ENCODE measurements at regions not wholly inside any gene's neighbourhood (a gene's known extent, or its start where the extent isn't known, plus 50 kb on each side); places are given as distances from the start of the nearest gene placed in this dataset.
A peak's percentile ranks its signal among the peaks of the same experiment; 100 is the strongest.
"Not testable (repeated sequence)": the region's sequence is repeated elsewhere in the genome, so short reads cannot be mapped to it uniquely, and the experiment has no call there.

- DNase-seq (ENCODE audit: low read depth) = not testable (repeated sequence)
These were observed 266.6 kb upstream of the CELF4 start for GRCh38 chr18:37832010-37832695.

GRCh38 chr18:37812961-37813360 is 247.4 kb upstream of the CELF4 start:
- DNase-seq (ENCODE audit: low read depth) = no peak

GRCh38 chr18:37805773-37806404 is 240.3 kb upstream of the CELF4 start:
- DNase-seq (ENCODE audit: low read depth) = no peak

- no peak for DNase-seq (ENCODE audit: low read depth)
These were observed 231.3 kb upstream of the CELF4 start for GRCh38 chr18:37796823-37797349.

DNA sequence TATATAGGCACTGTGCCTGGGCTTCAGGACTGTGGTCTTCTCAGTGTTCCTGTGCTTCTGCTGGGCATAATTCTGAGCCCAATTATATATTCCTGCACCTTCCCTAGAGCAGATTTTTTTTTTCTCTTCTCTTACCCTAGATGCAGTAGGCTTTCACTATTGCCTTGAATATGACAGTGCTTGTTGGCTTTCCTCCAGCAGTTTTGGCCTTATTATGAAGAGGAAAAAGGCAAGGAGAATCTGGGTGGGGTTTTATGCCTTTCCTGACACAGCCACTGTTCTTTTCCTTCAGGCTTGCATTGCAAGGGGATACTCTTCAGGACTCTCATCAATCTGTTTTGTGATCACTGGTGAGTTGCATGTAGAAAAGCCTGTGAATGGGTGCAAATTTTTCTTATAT is 221.9 kb upstream of the CELF4 start:
- no peak for DNase-seq (ENCODE audit: low read depth)

DNA sequence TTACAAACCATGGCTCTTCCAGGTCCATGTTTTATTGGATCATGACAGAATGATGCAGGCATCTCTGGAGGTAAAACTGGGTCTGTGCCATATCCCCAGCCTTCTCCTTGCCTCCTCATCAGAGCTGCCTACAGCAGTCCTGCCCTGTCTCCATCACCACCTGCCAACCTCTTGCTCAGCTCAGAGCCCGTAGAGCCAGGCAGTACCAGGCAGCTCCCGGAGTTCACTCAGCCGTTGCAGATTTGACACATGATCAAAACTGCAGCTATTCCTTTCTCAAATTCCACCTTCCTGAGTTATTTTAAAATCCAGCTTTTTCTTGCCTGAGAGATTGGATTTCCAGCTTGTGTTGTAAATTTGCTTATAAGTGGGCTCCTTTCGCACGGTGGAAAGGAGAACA is 218.2 kb upstream of the CELF4 start:
- DNase-seq (ENCODE audit: low read depth) = no peak

- DNase-seq (ENCODE audit: low read depth) = no peak
These were observed 213.6 kb upstream of the CELF4 start for GRCh38 chr18:37779220-37779619.

DNA sequence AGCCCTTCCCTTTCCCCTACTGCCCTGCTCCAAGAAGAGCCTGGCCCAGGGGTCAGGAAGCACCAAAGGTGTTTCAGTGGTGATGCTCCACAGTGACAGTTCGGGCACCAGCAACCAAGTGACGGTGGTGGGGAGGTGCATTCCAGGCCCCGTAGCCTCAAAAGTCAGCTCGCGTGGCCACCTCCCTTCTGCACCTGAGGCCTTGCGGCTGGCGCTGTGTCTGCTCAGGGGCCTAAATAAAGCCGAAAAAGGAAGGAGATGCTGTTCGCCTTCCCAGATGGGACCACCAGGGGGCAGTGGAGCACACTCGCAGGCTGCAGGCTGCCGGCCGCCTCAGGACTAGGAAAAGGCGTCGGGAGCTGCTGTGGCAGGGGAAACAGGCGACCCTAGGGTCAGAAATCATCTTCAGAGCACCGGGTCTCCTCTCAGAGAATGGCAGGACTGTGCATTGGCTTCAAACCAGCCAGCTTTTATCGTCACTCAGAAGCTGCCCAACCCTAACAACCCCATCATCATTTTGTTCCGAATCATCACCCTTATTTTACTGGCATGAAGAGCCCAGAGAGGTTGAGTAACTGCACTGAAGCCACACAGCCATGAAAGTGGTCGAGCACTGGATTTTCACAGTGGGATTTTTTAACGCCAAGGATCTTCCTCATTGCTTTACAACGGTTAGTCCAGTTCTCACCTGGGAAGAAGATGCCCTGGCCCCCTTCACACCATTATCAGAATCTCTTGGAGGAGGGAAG is 213.0 kb upstream of the CELF4 start:
- DNase-seq (ENCODE audit: low read depth) = peak; percentile 24

DNA sequence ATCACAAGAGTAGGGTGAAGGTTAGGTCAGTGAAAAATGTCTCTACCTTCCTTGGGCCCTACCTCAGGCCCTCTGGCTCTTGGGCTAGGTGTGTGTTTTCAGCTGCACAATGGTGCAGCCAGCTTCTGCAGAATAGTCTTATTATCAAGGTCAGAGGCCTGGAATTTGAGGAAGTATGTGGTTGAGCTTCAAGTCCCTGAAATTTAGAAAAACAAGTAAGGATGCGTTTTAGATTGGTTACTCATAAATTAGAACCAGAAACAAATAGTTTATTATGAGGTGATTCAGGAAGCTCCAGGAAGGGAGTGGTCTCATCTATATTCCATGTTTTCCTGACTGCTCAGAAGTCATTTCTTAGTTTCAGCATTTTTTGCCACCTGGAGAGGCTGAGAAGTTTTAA is 204.2 kb upstream of the CELF4 start:
- no peak for DNase-seq (ENCODE audit: low read depth)

- DNase-seq (ENCODE audit: low read depth) = no peak
These were observed 199.1 kb upstream of the CELF4 start for GRCh38 chr18:37764541-37765288.

DNA sequence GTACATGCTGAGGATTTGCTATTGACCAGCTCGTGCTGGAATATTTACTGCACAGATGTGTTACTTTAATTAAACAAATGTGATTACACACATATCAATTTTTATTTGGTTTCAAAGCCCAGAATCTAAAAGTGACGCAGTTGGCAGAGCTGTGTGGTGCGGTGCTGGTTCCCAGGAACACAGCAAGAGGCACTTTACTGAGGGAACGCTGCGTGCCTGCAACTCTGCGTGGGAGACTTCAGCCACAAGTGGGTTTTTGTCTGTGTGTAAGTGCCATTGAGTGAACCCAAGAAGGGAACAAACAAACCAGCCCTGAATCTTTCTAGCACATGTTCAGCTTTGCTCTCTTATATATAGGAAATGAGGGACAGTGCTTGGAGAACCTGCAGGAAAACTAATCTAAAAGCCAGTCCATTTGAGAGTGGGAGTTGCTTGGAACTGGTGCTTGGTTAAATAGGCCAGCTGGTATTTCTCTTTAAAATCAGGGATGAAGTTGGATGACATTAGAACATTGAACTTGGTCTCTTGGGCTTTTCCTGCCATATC is 196.6 kb upstream of the CELF4 start:
- DNase-seq (ENCODE audit: low read depth) = no peak

- no peak for DNase-seq (ENCODE audit: low read depth)
These were observed 188.5 kb upstream of the CELF4 start for GRCh38 chr18:37754141-37754540.

GRCh38 chr18:37742436-37742835 is 176.8 kb upstream of the CELF4 start:
- DNase-seq (ENCODE audit: low read depth) = no peak

DNA sequence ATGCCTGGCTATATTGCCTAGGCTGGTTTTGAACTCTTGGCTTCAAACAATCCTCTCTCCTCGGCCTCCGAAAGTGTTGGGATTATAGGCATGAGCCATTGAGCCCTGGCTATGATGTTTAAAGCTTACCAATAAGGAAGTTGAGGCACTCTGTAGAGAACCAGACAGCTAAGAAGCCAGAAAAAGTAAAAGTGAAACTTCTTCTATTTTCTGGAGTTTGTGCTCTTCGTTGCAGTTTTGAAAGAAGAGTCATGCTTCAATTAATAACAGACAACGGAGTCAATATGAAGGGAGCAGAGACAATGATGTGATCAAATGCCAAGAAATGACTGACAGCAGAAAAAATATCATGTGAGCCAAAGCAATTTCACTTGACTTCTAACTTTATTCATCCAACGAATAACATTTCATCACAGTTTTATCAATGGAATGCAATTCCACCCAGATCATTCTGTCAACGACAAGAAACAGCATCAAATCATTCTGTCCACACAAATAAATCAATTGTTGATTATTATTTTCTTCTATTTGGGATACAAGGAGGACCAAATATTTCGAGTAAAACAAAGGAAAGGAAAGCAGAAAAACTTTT is 175.5 kb upstream of the CELF4 start:
- DNase-seq (ENCODE audit: low read depth) = no peak

GRCh38 chr18:37734406-37734805 is 168.8 kb upstream of the CELF4 start:
- no peak for DNase-seq (ENCODE audit: low read depth)

GRCh38 chr18:37729716-37730115 is 164.1 kb upstream of the CELF4 start:
- DNase-seq (ENCODE audit: low read depth) = no peak

DNA sequence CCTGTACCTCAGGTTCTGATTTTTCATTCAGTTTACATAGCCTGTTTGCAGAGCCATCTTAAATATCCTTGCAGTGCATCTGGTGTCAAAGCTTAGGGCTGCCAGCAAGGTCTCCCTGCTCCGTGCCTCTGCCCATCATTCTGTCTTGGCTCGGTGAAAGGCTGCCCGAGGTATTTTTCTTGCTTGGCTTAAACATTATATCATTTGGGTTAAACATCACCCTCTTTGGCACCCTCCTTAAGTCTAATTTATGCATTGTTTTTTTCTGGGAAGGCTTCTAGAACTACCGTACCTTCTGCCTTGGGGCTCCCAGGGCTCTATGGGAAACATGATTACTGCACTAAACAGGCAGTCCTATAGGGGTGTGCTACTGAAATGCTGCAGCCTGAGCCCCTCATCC is 158.6 kb upstream of the CELF4 start:
- DNase-seq (ENCODE audit: low read depth) = no peak

DNA sequence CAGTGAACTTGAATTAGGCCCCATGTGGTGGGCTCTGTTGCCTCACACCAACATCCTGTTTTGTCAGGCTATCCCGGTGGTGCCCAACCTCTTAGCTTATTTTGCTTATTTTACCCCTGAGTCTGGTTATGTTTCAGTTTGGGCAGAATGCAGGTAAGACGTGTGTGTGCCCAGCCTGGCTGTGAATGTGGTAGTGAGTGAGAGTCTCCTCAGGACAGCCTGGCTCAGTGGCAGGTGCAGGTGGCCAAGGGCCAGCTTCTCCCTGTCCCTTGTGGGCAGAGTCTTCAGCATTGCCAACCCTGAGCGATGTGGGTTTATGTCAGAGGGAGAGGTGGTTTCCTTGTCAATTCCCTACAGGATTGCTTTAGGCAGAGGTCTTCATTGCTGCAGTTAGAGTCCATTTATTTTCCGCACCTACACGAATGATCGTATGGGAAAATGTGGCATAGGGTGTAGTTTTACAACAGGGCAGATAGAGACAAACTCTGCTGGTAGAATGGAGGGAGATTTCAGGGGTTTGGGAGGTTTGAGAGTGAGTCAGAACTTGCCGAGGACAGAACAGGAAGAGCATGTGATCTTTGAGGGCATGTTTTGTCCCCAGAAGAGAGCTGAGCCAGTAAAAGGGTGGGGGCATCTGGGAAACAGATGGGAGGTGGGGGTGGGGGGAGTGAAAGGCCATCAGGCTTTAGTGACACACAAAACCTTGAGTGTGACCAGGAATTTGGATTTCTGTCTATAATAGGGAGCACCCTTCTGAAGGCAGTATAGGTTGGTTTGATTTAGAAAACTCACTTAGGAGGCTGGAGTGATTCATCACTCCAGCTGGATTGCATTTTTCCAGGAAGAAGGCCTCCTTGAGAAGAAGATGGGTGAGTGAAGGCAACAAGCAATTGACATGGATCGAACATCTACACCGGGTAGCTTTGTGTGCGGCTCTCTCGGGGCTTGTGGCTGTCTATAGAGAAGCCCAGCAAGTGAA is 156.2 kb upstream of the CELF4 start:
- no peak for DNase-seq (ENCODE audit: low read depth)

DNA sequence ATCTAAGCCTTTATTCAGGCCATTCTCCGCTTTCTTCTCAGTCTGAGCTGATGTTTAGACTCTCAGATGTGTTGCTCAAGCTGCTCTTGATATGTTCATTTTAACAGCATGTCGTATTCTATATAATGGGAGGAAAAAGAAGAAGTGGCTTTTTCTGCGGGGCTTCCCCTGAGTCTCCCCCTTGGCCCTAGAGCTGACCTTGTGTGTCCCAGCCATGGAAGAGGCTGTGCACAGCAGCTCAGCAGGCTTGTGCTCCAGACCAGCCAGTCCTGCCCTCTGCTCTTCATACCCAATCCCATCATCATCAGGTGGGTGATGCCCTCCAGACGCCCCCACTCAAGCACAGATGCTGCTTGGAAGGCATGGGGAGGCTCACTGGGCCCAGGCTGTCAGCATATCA is 155.1 kb upstream of the CELF4 start:
- DNase-seq (ENCODE audit: low read depth) = no peak

- DNase-seq (ENCODE audit: low read depth) = no peak
These were observed 152.1 kb upstream of the CELF4 start for GRCh38 chr18:37717656-37718055.
